CD4-positive, alpha-beta T cell treated with Interleukin-2 at 100 ng/mL for 4 hours (primary cell): ENCODE measurements at regions not wholly inside any gene's neighbourhood (a gene's known extent, or its start where the extent isn't known, plus 50 kb on each side); places are given as distances from the start of the nearest gene placed in this dataset.

Experiments
- DNase-seq: peaks from one replicate; pipeline ENCODE4 v3.0.0-alpha.2; 2020; ENCODE audit warnings: low spot score

GRCh38 chr9:78865737-78866136 lies 568.8 kb downstream of the PSAT1 start:
- no peak for DNase-seq

GRCh38 chr9:78866207-78867132 lies 569.5 kb downstream of the PSAT1 start:
- no peak for DNase-seq

- DNase-seq: no peak
These were observed 574.1 kb downstream of the PSAT1 start for GRCh38 chr9:78871086-78871451.

- no peak for DNase-seq
These were observed 574.8 kb downstream of the PSAT1 start for GRCh38 chr9:78871452-78872331.

- no peak for DNase-seq
These were observed 577.1 kb downstream of the PSAT1 start for GRCh38 chr9:78874061-78874460.

- no peak for DNase-seq
These were observed 582.6 kb downstream of the PSAT1 start for GRCh38 chr9:78879324-78880100.

GRCh38 chr9:78881295-78881694 lies 584.4 kb downstream of the PSAT1 start:
- no peak for DNase-seq

- no peak for DNase-seq
These were observed 585.6 kb downstream of the PSAT1 start for GRCh38 chr9:78882481-78882880.

GRCh38 chr9:78884611-78885150 lies 587.8 kb downstream of the PSAT1 start:
- no peak for DNase-seq

- no peak for DNase-seq
These were observed 595.3 kb downstream of the PSAT1 start for GRCh38 chr9:78892182-78892581.

GRCh38 chr9:78892769-78893168 lies 595.8 kb downstream of the PSAT1 start:
- no peak for DNase-seq

GRCh38 chr9:78893774-78894401 lies 597.0 kb downstream of the PSAT1 start:
- DNase-seq: no peak

- no peak for DNase-seq
These were observed 599.6 kb downstream of the PSAT1 start for GRCh38 chr9:78896479-78896878.

GRCh38 chr9:78898234-78898633 lies 601.3 kb downstream of the PSAT1 start:
- DNase-seq: no peak

- DNase-seq: no peak
These were observed 602.1 kb downstream of the PSAT1 start for GRCh38 chr9:78899006-78899405.

GRCh38 chr9:78900500-78900899 lies 603.6 kb downstream of the PSAT1 start:
- no peak for DNase-seq

GRCh38 chr9:78902051-78902450 lies 605.1 kb downstream of the PSAT1 start:
- no peak for DNase-seq

GRCh38 chr9:78903581-78903980 lies 606.7 kb downstream of the PSAT1 start:
- no peak for DNase-seq

- DNase-seq: no peak
These were observed 607.8 kb downstream of the PSAT1 start for GRCh38 chr9:78904686-78905085.

- DNase-seq: no peak
These were observed 608.5 kb downstream of the PSAT1 start for GRCh38 chr9:78905387-78905786.

GRCh38 chr9:78905986-78906755 lies 609.2 kb downstream of the PSAT1 start:
- no peak for DNase-seq
